Esophagus muscularis mucosa (tissue), 4 donors: ENCODE measurements at regions not wholly inside any gene's neighbourhood (a gene's known extent, or its start where the extent isn't known, plus 50 kb on each side); places are given as distances from the start of the nearest gene placed in this dataset.

Experiments used
- DNase-seq: peaks from one replicate; pipeline ENCODE4 v3.0.0-alpha.2; 2017; ENCODE audit errors: extremely low spot score
- H3K27ac ChIP-seq, 4 donors: fragments of 200-600 bp; sonication (generic); replicated peaks in 1 of 4; 1 replicate in 3 of 4; 2 replicates in 1 of 4; pipeline ENCODE4 v1.5.1; 2016 to 2019; ENCODE audit warnings: mild to moderate bottlenecking in 1 of 4
- H3K27me3 ChIP-seq, 4 donors: fragments of 200-600 bp; sonication (generic); one replicate each; pipeline versions ENCODE4 v1.5.1 to v1.6.0; 2016 to 2019
- H3K36me3 ChIP-seq, 4 donors: fragments of 200-600 bp; sonication (generic); one replicate each; pipeline ENCODE4 v1.5.1; 2016 to 2019
- H3K4me1 ChIP-seq, 4 donors: fragments of 200-600 bp; sonication (generic); one replicate each; pipeline ENCODE4 v1.5.1; 2016 to 2019
- H3K4me3 ChIP-seq, 4 donors: fragments of 200-600 bp; sonication (generic); 1 replicate in 2 of 4; 2 replicates in 2 of 4; pipeline ENCODE4 v1.5.1; 2016 to 2019; ENCODE audit warnings: mild to moderate bottlenecking in 4 of 4, moderate library complexity in 1 of 4
- H3K9me3 ChIP-seq, 4 donors: fragments of 200-600 bp; sonication (generic); 1 replicate in 3 of 4; 2 replicates in 1 of 4; pipeline ENCODE4 v1.5.1; 2016 to 2019
- EP300 ChIP-seq: sonication (generic); formaldehyde crosslinking; IDR thresholded peaks from one replicate; pipeline ENCODE4 v1.6.1; 2017; ENCODE audit warnings: antibody characterized with exemption
- POLR2A ChIP-seq: fragments of 450-650 bp; IDR thresholded peaks from one replicate; pipeline ENCODE4 v1.6.1; 2017; ENCODE audit warnings: antibody characterized with exemption, moderate library complexity, mild to moderate bottlenecking, low read depth
- POLR2AphosphoS5 ChIP-seq, 2 donors: sonication (generic); formaldehyde crosslinking; IDR thresholded peaks; one replicate each; pipeline ENCODE4 v1.6.1; 2017; ENCODE audit warnings: antibody characterized with exemption in 2 of 2
- WGBS: methylation state at CpG from one replicate; pipeline ENCODE4 v1.1.5; 2018; 5-methylcytosine and 5-hydroxymethylcytosine counted together
- intact Hi-C: fragments of 100-400 bp; cut with DNase I; formaldehyde crosslinking; loops from one replicate; pipeline ENCODE4 v1.15.1; 2023
- TF ChIP-seq, protein P1 (sequence below), 3 experiments: fragments of 200-600 bp in 2 of 3; fragments of 450-650 bp in 1 of 3; sonication (generic) in 2 of 3; IDR thresholded peaks; one replicate each; pipeline ENCODE4 v1.5.1; 2017 to 2019; ENCODE audit warnings: antibody characterized with exemption in 3 of 3, mild to moderate bottlenecking in 2 of 3, moderate library complexity in 1 of 3

DNA sequence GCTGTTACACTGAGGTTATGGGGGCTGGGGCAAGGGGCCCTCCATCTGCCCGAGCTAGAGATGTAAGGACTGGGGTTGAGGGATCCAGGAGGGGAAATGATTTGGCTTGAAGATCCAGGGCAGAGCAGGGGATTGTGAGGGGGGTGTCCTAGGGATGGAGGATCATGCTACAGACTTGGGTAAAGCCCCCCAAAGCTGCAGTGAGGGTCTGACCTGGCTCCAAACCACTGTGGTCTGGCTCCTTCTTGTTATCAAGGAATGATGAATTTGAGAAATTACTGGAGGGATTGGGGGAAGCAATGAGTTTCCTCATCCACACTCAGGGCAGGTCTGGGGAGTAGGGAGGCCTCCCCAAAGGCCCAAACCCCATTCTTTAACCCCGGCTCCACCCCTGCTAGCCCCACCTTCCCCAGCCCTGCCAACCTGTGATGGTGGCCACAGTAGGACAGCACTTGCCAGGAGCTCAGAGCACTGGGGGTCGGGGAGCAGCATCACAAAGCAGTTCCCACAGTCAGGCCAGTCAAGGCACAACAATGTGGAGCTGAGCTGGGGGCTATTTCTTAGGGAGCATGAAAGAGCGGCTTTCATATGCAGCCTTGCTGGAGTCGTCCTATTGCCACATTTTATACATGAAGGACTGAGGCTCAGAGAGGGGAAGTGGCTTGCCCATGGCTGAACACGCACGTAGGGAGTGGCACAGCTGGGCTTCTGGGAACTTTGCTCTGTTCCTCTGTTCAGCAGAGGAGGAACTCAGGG, 165.5 kb downstream of the EFNB1 start:
- 61% methylated on average over 7 of the region's 7 CpGs for WGBS
- no peak overlapping the region for H3K27ac ChIP-seq
- no peaks in the 10 kb centered on the region for H3K27me3 ChIP-seq
- no peaks in the 10 kb centered on the region for H3K9me3 ChIP-seq
- TF ChIP-seq POLR2AphosphoS5 (IDR thresholded peaks at IDR 0.05) (no peak), EP300 (no peak), POLR2A (no peak)
- TF ChIP-seq, protein P1, sequence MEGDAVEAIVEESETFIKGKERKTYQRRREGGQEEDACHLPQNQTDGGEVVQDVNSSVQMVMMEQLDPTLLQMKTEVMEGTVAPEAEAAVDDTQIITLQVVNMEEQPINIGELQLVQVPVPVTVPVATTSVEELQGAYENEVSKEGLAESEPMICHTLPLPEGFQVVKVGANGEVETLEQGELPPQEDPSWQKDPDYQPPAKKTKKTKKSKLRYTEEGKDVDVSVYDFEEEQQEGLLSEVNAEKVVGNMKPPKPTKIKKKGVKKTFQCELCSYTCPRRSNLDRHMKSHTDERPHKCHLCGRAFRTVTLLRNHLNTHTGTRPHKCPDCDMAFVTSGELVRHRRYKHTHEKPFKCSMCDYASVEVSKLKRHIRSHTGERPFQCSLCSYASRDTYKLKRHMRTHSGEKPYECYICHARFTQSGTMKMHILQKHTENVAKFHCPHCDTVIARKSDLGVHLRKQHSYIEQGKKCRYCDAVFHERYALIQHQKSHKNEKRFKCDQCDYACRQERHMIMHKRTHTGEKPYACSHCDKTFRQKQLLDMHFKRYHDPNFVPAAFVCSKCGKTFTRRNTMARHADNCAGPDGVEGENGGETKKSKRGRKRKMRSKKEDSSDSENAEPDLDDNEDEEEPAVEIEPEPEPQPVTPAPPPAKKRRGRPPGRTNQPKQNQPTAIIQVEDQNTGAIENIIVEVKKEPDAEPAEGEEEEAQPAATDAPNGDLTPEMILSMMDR (IDR thresholded peaks at IDR 0.05) = no peak
- no peaks in the 10 kb centered on the region for H3K36me3 ChIP-seq
- DNase-seq = peak; percentile 34
- H3K4me3 ChIP-seq = no peak overlapping the region
- peaks cover 39 to 61% (median 53%) of the 10 kb centered on the region in 4 donors for H3K4me1 ChIP-seq
- intact Hi-C loops = no loop called here

GRCh38 chrX:68992821-68993397, 164.1 kb downstream of the EFNB1 start:
- TF ChIP-seq, protein P1 (IDR thresholded peaks at IDR 0.05) = no peak
- no peak for TF ChIP-seq POLR2AphosphoS5 (IDR thresholded peaks at IDR 0.05)
- TF ChIP-seq EP300 = no peak
- no peak for TF ChIP-seq POLR2A
- Histone ChIP-seq H3K27me3 (no peaks in the 10 kb centered on the region), H3K4me1 (peaks cover 30 to 55% (median 50%) of the 10 kb centered on the region in 4 donors), H3K27ac (no peak overlapping the region), H3K4me3 (no peak overlapping the region), H3K9me3 (no peaks in the 10 kb centered on the region), H3K36me3 (no peaks in the 10 kb centered on the region)
- DNase-seq = no peak
- 75% methylated on average over 7 of the region's 7 CpGs for WGBS
- intact Hi-C loops = no loop called here

DNA sequence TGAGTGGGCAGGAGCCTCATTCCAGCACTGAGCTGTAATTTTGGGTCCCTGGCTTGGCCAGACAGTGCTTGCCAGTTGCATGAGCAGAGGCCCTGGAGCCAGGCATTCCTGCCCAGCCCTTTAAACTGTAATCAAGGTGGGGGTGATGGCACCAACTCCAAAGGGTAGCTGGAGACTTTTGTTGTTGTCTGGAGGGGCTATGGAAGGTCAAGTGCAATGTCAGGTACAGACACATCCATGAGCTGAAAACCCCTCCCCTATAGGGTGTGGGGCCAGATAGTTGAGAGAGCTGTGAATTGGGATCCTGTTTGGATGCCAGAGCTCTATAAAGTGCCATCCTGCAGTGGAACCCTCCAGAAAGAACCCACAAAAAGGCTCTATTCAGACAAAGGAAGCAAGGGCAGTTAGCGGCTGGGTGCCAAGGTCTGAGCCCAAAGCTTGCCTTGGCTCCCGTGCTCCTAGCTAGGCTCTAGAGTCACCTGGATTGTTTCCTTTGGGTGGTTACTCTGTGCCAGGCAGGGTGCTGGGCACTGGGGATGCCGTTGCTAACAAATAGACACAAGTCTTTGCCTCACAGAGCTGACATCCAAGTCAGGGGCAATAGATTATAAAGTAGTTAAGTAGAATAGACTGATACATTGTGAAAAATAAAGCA, 163.0 kb downstream of the EFNB1 start:
- 67% methylated on average over 3 of the region's 3 CpGs for WGBS
- no peaks in the 10 kb centered on the region for H3K36me3 ChIP-seq
- peaks cover 23 to 44% (median 40%) of the 10 kb centered on the region in 4 donors for H3K4me1 ChIP-seq
- no peaks in the 10 kb centered on the region for H3K9me3 ChIP-seq
- intact Hi-C loops = no loop called here
- no peak overlapping the region for H3K27ac ChIP-seq
- peak; percentile 74 for DNase-seq
- H3K4me3 ChIP-seq = no peak overlapping the region
- H3K27me3 ChIP-seq = no peaks in the 10 kb centered on the region
- TF ChIP-seq, protein P1 (IDR thresholded peaks at IDR 0.05) = no peak
- TF ChIP-seq EP300 (no peak), POLR2AphosphoS5 (IDR thresholded peaks at IDR 0.05) (no peak), POLR2A (no peak)

DNA sequence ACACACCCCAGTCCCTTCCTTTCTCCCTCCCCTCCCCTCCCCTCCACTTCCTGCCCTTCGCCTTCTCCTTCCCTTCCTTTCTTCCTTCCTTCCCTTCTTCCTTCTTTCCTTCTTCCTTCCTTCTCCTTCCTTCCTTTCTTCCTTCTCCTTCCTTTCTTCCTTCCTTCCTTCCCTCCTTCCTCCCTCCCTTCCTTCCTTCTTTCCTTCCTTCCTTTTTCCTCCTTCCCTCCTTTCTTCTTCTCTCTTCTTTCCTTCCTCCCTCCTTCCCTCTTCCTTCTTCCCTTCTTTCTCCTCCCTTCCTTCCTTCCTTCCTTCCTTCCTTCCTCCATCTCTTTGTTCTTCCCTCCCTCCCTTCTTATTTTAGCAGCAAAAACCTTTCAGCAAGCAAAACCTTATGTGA, 162.1 kb downstream of the EFNB1 start:
- intact Hi-C loops = no loop called here
- 75% methylated on average over 1 of the region's 1 CpG for WGBS
- Histone ChIP-seq H3K27me3 (no peaks in the 10 kb centered on the region), H3K4me3 (no peak overlapping the region), H3K9me3 (no peaks in the 10 kb centered on the region), H3K36me3 (no peaks in the 10 kb centered on the region), H3K4me1 (peaks cover 17 to 35% (median 31%) of the 10 kb centered on the region in 4 donors), H3K27ac (no peak overlapping the region)
- TF ChIP-seq POLR2A (no peak), POLR2AphosphoS5 (IDR thresholded peaks at IDR 0.05) (no peak), EP300 (no peak)
- TF ChIP-seq, protein P1 (IDR thresholded peaks at IDR 0.05) = no peak
- DNase-seq = no peak
